Breast epithelium (tissue), 3 donors: ENCODE measurements at regions not wholly inside any gene's neighbourhood (a gene's known extent, or its start where the extent isn't known, plus 50 kb on each side); places are given as distances from the start of the nearest gene placed in this dataset.
"Not testable (repeated sequence)": the region's sequence is repeated elsewhere in the genome, so short reads cannot be mapped to it uniquely, and the experiment has no call there.

Source experiments
- POLR2A ChIP-seq: fragments of 450-650 bp; IDR thresholded peaks from one replicate; pipeline ENCODE4 v1.6.1; 2016; ENCODE audit warnings: antibody characterized with exemption, mild to moderate bottlenecking, moderate library complexity
- TF ChIP-seq, protein P1 (sequence below), 3 donors: fragments of 450-650 bp; IDR thresholded peaks; one replicate each; pipeline ENCODE4 v1.5.1; 2016 to 2017; ENCODE audit warnings: antibody characterized with exemption in 3 of 3, mild to moderate bottlenecking in 3 of 3, moderate library complexity in 3 of 3

DNA sequence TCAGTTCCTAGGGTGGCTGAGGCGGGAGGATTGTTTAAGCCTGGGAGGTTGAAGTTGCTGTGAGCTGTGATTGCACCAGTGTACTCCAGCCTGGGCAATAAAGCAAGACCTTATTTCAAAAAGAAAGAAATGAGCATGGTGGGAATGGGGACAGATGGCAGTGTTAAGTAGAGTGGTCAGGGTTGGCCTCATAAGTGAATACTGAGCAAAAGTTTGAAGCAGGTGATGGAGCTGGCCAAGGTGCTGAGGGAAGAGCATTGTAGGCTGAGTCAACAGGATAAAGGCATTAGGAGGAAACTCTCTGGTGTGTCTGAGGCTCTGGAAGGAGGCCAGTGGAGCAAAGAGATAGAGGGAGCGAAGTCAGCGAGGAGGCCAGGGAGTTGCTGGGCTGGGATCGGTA is 73.9 kb upstream of the PRDM7 start:
- TF ChIP-seq POLR2A: not testable (repeated sequence)
- TF ChIP-seq, protein P1, sequence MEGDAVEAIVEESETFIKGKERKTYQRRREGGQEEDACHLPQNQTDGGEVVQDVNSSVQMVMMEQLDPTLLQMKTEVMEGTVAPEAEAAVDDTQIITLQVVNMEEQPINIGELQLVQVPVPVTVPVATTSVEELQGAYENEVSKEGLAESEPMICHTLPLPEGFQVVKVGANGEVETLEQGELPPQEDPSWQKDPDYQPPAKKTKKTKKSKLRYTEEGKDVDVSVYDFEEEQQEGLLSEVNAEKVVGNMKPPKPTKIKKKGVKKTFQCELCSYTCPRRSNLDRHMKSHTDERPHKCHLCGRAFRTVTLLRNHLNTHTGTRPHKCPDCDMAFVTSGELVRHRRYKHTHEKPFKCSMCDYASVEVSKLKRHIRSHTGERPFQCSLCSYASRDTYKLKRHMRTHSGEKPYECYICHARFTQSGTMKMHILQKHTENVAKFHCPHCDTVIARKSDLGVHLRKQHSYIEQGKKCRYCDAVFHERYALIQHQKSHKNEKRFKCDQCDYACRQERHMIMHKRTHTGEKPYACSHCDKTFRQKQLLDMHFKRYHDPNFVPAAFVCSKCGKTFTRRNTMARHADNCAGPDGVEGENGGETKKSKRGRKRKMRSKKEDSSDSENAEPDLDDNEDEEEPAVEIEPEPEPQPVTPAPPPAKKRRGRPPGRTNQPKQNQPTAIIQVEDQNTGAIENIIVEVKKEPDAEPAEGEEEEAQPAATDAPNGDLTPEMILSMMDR (IDR thresholded peaks at IDR 0.05): not testable (repeated sequence)
